OCI-LY7 (cell line): ENCODE measurements at regions not wholly inside any gene's neighbourhood (a gene's known extent, or its start where the extent isn't known, plus 50 kb on each side); places are given as distances from the start of the nearest gene placed in this dataset.
A peak's percentile ranks its signal among the peaks of the same experiment; 100 is the strongest.

Experiments
- BruUV-seq: library from RNA; stranded (reverse); fragments of 400-500 nt; replicated peaks from 2 replicates; lab custom pipeline; 2021; lab: Mats Ljungman, UMichigan
- CTCF ChIA-PET: fragments of 300-600 bp; sonication (Branson Sonifier 250); formaldehyde crosslinking; loops from one replicate; lab custom pipeline; 2022; ENCODE audit warnings: antibody characterized with exemption; ENCODE audit not compliant: unreplicated experiment; lab: Charles Lee
- POLR2A ChIA-PET: fragments of 300-600 bp; sonication (Branson Sonifier 250); formaldehyde crosslinking; loops from one replicate; lab custom pipeline; 2022; ENCODE audit warnings: antibody characterized with exemption; lab: Charles Lee
- DNase-seq: peaks from one replicate; pipeline ENCODE4 v3.0.0-alpha.2; 2015; ENCODE audit warnings: low spot score
- H2AFZ ChIP-seq: fragments of 200-600 bp; sonication (generic), shearing (Covaris generic); 2 replicates; pipeline ENCODE4 v1.6.1; 2014; ENCODE audit warnings: mild to moderate bottlenecking, antibody characterized with exemption, low read length, moderate library complexity
- H3K27ac ChIP-seq: fragments of 200-600 bp; sonication (generic); 2 replicates; pipeline ENCODE4 v1.5.1; 2014; ENCODE audit warnings: mixed run types, low read depth, mild to moderate bottlenecking, moderate library complexity, low read length, inconsistent platforms; ENCODE audit not compliant: poor library complexity, severe bottlenecking
- H3K36me3 ChIP-seq: fragments of 200-600 bp; sonication (generic); 2 replicates; pipeline ENCODE4 v1.6.1; 2014; ENCODE audit warnings: mild to moderate bottlenecking, antibody characterized with exemption, low read length, moderate library complexity, mixed read lengths; ENCODE audit not compliant: insufficient read depth
- H3K4me1 ChIP-seq: fragments of 200-600 bp; sonication (generic); 2 replicates; pipeline ENCODE4 v1.5.1; 2014; ENCODE audit warnings: mild to moderate bottlenecking, low read length; ENCODE audit not compliant: insufficient read depth, poor library complexity, severe bottlenecking
- H3K4me2 ChIP-seq: fragments of 200-600 bp; sonication (generic); 2 replicates; pipeline ENCODE4 v1.6.1; 2014; ENCODE audit warnings: mild to moderate bottlenecking, low read length
- H3K4me3 ChIP-seq: fragments of 200-600 bp; sonication (generic); 2 replicates; pipeline ENCODE4 v1.5.1; 2014; ENCODE audit warnings: mild to moderate bottlenecking, low read depth, low read length; ENCODE audit not compliant: poor library complexity, severe bottlenecking
- H3K79me2 ChIP-seq: fragments of 200-600 bp; sonication (generic); 2 replicates; pipeline ENCODE4 v1.6.1; 2016; ENCODE audit warnings: low read depth, mild to moderate bottlenecking, low read length, moderate library complexity, mixed read lengths; ENCODE audit not compliant: insufficient read depth
- H3K9me2 ChIP-seq: fragments of 200-600 bp; sonication (generic); 2 replicates; pipeline ENCODE4 v1.6.1; 2016; ENCODE audit warnings: mild to moderate bottlenecking, low read length, mixed read lengths; ENCODE audit not compliant: insufficient read depth
- H3K9me3 ChIP-seq: fragments of 200-600 bp; sonication (generic); 2 replicates; pipeline ENCODE4 v1.6.1; 2014; ENCODE audit warnings: mild to moderate bottlenecking, mixed run types, low read length, mixed read lengths
- H4K20me1 ChIP-seq: fragments of 200-600 bp; sonication (generic); 2 replicates; pipeline ENCODE4 v1.6.1; 2014; ENCODE audit warnings: mild to moderate bottlenecking, antibody characterized with exemption, low read length, moderate library complexity, mixed read lengths; ENCODE audit not compliant: insufficient read depth
- EZH2phosphoT487 ChIP-seq: fragments of 200-600 bp; sonication (generic); IDR thresholded peaks from 2 replicates; pipeline ENCODE4 v1.6.1; 2018; ENCODE audit warnings: low read depth, borderline replicate concordance, mild to moderate bottlenecking, mixed run types, antibody characterized with exemption, low read length, moderate library complexity, mixed read lengths
- intact Hi-C: fragments of 100-400 bp; cut with micrococcal nuclease; formaldehyde crosslinking; loops from one replicate; pipeline ENCODE4 v1.10.0; 2022; ENCODE audit not compliant: unreplicated experiment
- TF ChIP-seq, protein P1 (sequence below): fragments of 200-600 bp; sonication (generic); conservative IDR thresholded peaks from 2 replicates; pipeline ENCODE4 v1.5.1; 2014; ENCODE audit warnings: mild to moderate bottlenecking, antibody characterized with exemption, low read length, moderate library complexity, mixed read lengths

DNA sequence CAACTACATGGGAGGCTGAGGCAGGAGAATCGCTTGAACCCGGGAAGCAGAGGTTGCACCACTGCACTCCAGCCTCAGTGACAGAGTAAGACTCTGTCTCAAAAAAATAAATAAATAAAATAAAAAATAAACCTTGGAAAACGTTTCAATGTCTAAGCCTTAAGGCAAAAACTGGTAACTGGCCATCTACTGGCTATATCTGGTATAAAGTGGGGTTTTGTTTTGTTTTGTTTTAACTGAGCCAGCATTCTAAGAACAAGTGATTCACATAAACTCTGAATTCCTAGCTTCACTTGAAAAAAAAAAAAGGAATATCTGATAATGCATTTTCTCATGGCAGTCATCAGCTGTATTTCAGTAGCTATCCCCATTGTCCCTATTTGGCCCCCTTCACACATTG is 126.1 kb upstream of the EFNA5 start:
- Histone ChIP-seq H3K36me3 (no peaks in the 10 kb centered on the region), H3K4me1 (no peaks in the 10 kb centered on the region), H3K79me2 (no peaks in the 10 kb centered on the region), H2AFZ (no peak overlapping the region), H3K9me2 (no peaks in the 10 kb centered on the region), H3K9me3 (no peaks in the 10 kb centered on the region), H4K20me1 (no peaks in the 10 kb centered on the region), H3K4me2 (no peak overlapping the region), H3K27ac (no peak overlapping the region), H3K4me3 (no peak overlapping the region)
- intact Hi-C loops, result no loop called here
- no peak for DNase-seq
- ChIA-PET POLR2A (no interaction called here), CTCF (no interaction called here)
- TF ChIP-seq, protein P1, sequence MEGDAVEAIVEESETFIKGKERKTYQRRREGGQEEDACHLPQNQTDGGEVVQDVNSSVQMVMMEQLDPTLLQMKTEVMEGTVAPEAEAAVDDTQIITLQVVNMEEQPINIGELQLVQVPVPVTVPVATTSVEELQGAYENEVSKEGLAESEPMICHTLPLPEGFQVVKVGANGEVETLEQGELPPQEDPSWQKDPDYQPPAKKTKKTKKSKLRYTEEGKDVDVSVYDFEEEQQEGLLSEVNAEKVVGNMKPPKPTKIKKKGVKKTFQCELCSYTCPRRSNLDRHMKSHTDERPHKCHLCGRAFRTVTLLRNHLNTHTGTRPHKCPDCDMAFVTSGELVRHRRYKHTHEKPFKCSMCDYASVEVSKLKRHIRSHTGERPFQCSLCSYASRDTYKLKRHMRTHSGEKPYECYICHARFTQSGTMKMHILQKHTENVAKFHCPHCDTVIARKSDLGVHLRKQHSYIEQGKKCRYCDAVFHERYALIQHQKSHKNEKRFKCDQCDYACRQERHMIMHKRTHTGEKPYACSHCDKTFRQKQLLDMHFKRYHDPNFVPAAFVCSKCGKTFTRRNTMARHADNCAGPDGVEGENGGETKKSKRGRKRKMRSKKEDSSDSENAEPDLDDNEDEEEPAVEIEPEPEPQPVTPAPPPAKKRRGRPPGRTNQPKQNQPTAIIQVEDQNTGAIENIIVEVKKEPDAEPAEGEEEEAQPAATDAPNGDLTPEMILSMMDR, result 0 out of 2 replicates have a peak, but pooled peaks have one; percentile 28
- TF ChIP-seq EZH2phosphoT487, result no peak
- no TSS peak for BruUV-seq

GRCh38 chr5:107794741-107795140 is 124.0 kb upstream of the EFNA5 start:
- intact Hi-C loops, result no loop called here
- H2AFZ ChIP-seq, result no peak overlapping the region
- H3K4me2 ChIP-seq, result no peak overlapping the region
- BruUV-seq, result no TSS peak
- no peaks in the 10 kb centered on the region for H3K9me2 ChIP-seq
- DNase-seq, result no peak
- ChIA-PET POLR2A (interaction anchor here (0.5 kb wide), 1 partner anchor 1147 kb away, joined by 3 read pairs; no protein-coding TSS in a partner anchor), CTCF (no interaction called here)
- no peak overlapping the region for H3K4me3 ChIP-seq
- H3K36me3 ChIP-seq, result no peaks in the 10 kb centered on the region
- H3K27ac ChIP-seq, result no peak overlapping the region
- TF ChIP-seq, protein P1, result no peak
- no peak for TF ChIP-seq EZH2phosphoT487
- no peaks in the 10 kb centered on the region for H3K79me2 ChIP-seq
- no peaks in the 10 kb centered on the region for H3K4me1 ChIP-seq
- no peaks in the 10 kb centered on the region for H3K9me3 ChIP-seq
- no peaks in the 10 kb centered on the region for H4K20me1 ChIP-seq

DNA sequence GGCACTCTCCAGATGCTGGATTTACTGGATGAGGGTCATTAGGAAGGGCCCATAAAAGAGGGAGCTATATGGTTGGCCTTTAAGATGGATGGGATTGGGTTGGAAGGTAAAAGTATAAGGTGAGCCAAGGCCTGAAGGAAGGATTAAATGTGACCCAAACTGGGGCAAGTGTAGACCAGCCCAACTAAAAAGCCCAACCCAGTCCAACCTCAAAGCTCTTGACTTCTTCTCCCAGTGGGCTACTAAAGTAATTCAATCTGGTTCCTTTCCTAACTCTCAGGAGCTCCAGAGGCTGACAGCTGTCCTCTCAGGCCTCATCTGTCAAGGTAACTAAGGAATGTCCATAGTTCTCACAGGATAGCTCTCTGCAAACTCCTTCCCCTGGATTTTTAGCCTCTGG is 122.2 kb upstream of the EFNA5 start:
- H4K20me1 ChIP-seq, result no peaks in the 10 kb centered on the region
- H3K9me3 ChIP-seq, result no peaks in the 10 kb centered on the region
- H3K4me2 ChIP-seq, result no peak overlapping the region
- no peaks in the 10 kb centered on the region for H3K79me2 ChIP-seq
- no peak overlapping the region for H2AFZ ChIP-seq
- no peaks in the 10 kb centered on the region for H3K36me3 ChIP-seq
- H3K4me1 ChIP-seq, result no peaks in the 10 kb centered on the region
- H3K27ac ChIP-seq, result no peak overlapping the region
- DNase-seq, result no peak
- intact Hi-C loops, result no loop called here
- POLR2A ChIA-PET, result interaction anchor here (0.8 to 1.1 kb wide), 3 partner anchors 12 to 49 kb away, joined by 3 to 6 read pairs (median 5); no protein-coding TSS in a partner anchor
- no TSS peak for BruUV-seq
- TF ChIP-seq, protein P1, result no peak
- TF ChIP-seq EZH2phosphoT487, result no peak
- H3K9me2 ChIP-seq, result no peaks in the 10 kb centered on the region
- CTCF ChIA-PET, result no interaction called here
- no peak overlapping the region for H3K4me3 ChIP-seq
